Type B pancreatic cell (in vitro differentiated cells): ENCODE measurements at regions not wholly inside any gene's neighbourhood (a gene's known extent, or its start where the extent isn't known, plus 50 kb on each side); places are given as distances from the start of the nearest gene placed in this dataset.

Source experiments
- DNase-seq: peaks from one replicate; pipeline ENCODE4 v3.0.0; 2021; ENCODE audit warnings: mixed read lengths; ENCODE audit not compliant: unreplicated experiment; ENCODE audit errors: extremely low spot score
- H3K27ac Mint-ChIP-seq: 2 replicates; pipeline ENCODE4 v1.8.0; 2021; ENCODE audit warnings: mild to moderate bottlenecking, mixed read lengths
- H3K27me3 Mint-ChIP-seq: 2 replicates; pipeline ENCODE4 v1.8.0; 2021; ENCODE audit warnings: mixed read lengths
- H3K36me3 Mint-ChIP-seq: 2 replicates; pipeline ENCODE4 v1.8.0; 2021; ENCODE audit warnings: mixed read lengths
- H3K4me1 Mint-ChIP-seq: one replicate; pipeline ENCODE4 v1.8.0; 2021; ENCODE audit warnings: mixed read lengths; ENCODE audit not compliant: unreplicated experiment
- H3K4me3 Mint-ChIP-seq: 2 replicates; pipeline ENCODE4 v1.8.0; 2021; ENCODE audit warnings: mild to moderate bottlenecking, mixed read lengths
- H3K9me3 Mint-ChIP-seq: 2 replicates; pipeline ENCODE4 v1.8.0; 2021; ENCODE audit warnings: mixed read lengths
- TF ChIP-seq, protein P1 (sequence below): fragments of 200-600 bp; sonication (generic); conservative IDR thresholded peaks from 2 replicates; pipeline ENCODE4 v1.5.0; 2021; ENCODE audit warnings: antibody characterized with exemption, mild to moderate bottlenecking

DNA sequence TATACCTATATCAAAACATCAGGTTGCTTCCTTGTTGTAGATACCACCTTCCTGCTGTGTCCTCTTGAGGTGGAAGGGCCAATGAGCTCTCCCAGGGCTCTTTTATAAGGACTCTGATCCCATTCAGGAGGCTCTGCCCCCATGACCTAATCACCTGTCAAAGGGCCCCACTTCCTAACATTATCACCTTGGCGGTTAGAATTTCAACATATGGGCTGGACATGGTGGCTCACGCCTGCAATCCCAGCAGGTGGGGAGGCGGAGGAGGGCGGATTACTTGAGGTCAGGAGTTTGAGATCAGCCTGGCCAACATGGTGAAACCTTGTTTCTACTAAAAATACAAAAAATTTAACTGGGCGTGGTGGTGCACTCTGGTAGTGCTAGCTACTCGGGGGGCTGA is 86.4 kb downstream of the HAPSTR1 start:
- Mint-ChIP-seq H3K27me3 (peaks cover 21% of the 10 kb centered on the region), H3K27ac (no peak overlapping the region), H3K36me3 (no peaks in the 10 kb centered on the region), H3K9me3 (no peaks in the 10 kb centered on the region), H3K4me1 (no peaks in the 10 kb centered on the region), H3K4me3 (no peak overlapping the region)
- no peak for DNase-seq
- TF ChIP-seq, protein P1, sequence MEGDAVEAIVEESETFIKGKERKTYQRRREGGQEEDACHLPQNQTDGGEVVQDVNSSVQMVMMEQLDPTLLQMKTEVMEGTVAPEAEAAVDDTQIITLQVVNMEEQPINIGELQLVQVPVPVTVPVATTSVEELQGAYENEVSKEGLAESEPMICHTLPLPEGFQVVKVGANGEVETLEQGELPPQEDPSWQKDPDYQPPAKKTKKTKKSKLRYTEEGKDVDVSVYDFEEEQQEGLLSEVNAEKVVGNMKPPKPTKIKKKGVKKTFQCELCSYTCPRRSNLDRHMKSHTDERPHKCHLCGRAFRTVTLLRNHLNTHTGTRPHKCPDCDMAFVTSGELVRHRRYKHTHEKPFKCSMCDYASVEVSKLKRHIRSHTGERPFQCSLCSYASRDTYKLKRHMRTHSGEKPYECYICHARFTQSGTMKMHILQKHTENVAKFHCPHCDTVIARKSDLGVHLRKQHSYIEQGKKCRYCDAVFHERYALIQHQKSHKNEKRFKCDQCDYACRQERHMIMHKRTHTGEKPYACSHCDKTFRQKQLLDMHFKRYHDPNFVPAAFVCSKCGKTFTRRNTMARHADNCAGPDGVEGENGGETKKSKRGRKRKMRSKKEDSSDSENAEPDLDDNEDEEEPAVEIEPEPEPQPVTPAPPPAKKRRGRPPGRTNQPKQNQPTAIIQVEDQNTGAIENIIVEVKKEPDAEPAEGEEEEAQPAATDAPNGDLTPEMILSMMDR = no peak

DNA sequence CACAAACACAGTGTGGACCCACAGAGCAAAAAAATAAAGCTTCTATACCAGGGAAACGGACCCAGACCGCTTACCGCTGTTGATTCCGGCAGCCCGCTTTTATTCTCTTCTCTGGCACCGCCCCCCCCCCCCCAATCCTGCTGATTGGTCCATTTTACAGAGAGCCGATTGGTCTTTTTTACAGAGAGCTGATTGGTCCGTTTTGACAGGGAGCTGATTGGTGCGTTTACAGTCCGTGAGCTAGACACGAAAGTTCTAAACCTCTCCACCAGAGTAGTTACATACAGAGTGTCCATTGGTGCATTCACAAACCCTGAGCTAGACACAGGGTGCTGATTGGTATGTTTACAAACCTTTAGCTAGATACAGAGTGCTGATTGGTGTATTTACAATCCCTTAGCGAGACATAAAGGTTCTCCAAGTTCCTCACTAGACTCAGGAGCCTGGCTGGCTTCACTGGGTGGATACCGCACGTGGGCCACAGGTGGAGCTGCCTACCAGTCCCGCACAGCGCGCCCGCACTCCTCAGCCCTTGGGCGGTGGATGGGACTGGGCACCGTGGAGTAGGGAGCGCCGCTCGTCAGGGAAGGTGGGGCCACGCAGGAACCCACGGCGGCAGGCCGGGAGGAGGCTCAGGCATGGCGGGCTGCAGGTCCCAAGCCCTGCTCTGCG is 92.4 kb downstream of the HAPSTR1 start:
- H3K27me3 Mint-ChIP-seq = peaks cover 18% of the 10 kb centered on the region
- H3K4me3 Mint-ChIP-seq = no peak overlapping the region
- H3K36me3 Mint-ChIP-seq = no peaks in the 10 kb centered on the region
- no peak overlapping the region for H3K27ac Mint-ChIP-seq
- DNase-seq = no peak
- H3K9me3 Mint-ChIP-seq = no peaks in the 10 kb centered on the region
- no peaks in the 10 kb centered on the region for H3K4me1 Mint-ChIP-seq
- TF ChIP-seq, protein P1 = no peak

DNA sequence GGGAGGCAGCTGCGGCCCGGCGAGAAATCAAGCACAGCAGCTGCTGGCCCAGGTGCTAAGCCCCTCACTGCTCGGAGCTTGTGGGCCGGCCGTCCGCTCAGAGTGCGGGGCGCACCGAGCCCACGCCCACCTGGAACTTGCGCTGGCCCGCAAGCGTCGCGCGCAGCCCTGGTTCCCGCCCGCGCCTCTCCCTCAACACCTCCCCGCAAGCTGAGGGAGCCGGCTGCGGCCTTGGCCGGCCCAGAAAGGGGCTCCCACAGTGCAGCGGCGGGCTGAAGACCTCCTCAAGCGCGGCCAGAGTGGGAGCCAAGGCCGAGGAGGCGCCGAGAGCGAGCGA is 92.9 kb downstream of the HAPSTR1 start:
- no peaks in the 10 kb centered on the region for H3K9me3 Mint-ChIP-seq
- H3K4me1 Mint-ChIP-seq = no peaks in the 10 kb centered on the region
- TF ChIP-seq, protein P1 = no peak

DNA sequence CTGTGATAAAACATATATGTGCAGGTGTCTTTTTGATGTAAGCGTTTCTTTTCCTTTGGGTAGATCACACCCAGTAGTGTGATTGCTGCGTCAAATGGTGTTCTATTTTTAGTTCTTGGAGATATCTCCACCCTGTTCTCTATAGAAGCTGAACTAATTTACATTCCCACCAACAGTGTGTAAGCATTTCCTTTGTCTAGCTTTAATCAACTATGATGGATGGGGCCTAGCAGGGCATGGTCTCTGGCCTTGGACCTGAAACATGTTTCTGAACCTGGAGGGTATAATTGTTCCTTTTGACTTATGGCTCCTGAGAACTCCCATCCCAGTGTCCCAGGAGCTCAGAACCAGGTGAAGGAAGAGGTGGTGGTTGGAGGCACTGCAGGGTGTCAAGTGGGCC is 93.9 kb downstream of the HAPSTR1 start:
- no peak overlapping the region for H3K27ac Mint-ChIP-seq

More for the DNA sequence above, 92.9 kb downstream of the HAPSTR1 start:
- H3K4me3 Mint-ChIP-seq = no peak overlapping the region
- peaks cover 18% of the 10 kb centered on the region for H3K27me3 Mint-ChIP-seq
- no peak overlapping the region for H3K27ac Mint-ChIP-seq
- no peaks in the 10 kb centered on the region for H3K36me3 Mint-ChIP-seq
- no peak for DNase-seq

DNA sequence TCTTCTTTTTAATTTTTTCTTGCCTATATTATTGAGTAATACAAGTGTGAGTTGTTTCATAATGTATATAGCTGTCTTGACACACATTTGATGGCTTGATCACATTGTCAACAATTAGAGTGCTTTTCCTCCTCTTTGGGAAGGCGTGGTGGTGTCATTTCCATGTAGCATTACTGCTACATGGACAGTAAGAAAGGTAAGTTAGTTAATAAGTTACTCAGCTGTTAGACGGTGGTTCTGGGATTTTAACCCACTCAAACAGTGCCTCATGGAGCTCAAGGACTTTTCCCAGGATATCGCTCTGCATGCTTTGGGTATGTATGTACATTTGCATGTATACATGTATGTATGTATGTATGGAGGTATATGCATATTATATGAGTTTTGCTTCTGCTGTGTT is 94.6 kb downstream of the HAPSTR1 start:
- Mint-ChIP-seq H3K4me1 (no peaks in the 10 kb centered on the region), H3K4me3 (no peak overlapping the region), H3K27ac (no peak overlapping the region), H3K9me3 (no peaks in the 10 kb centered on the region), H3K36me3 (no peaks in the 10 kb centered on the region), H3K27me3 (peaks cover 15% of the 10 kb centered on the region)
- no peak for DNase-seq
- TF ChIP-seq, protein P1 = no peak

More for the DNA sequence above, 93.9 kb downstream of the HAPSTR1 start:
- Mint-ChIP-seq H3K36me3 (no peaks in the 10 kb centered on the region), H3K9me3 (no peaks in the 10 kb centered on the region), H3K4me1 (no peaks in the 10 kb centered on the region), H3K27me3 (peaks cover 18% of the 10 kb centered on the region), H3K4me3 (no peak overlapping the region)
- TF ChIP-seq, protein P1 = no peak
- DNase-seq = no peak

DNA sequence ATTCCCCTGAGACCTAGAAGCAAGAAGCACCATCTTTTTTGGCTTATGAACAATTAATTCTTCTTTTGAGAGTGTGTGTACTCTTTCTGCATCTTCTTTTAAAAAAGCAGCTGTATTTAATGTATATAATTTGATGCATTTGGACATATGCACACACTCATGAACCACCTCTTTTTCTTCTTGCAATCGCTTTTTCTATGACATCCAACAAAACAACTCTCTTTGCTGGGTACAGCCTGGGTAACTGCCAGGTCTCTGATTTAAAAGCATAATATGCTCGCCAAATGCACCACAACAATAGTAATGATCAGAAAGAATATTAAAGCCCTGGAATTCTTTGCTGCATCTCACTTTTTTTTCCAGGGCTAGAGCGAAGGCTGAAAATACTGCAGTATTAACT is 97.3 kb downstream of the HAPSTR1 start:
- Mint-ChIP-seq H3K9me3 (no peaks in the 10 kb centered on the region), H3K4me3 (no peak overlapping the region), H3K36me3 (no peaks in the 10 kb centered on the region), H3K4me1 (no peaks in the 10 kb centered on the region), H3K27me3 (peaks cover 6% of the 10 kb centered on the region), H3K27ac (no peak overlapping the region)
- TF ChIP-seq, protein P1 = no peak
- no peak for DNase-seq
